OCI-LY7 (cell line): ENCODE measurements at regions not wholly inside any gene's neighbourhood (a gene's known extent, or its start where the extent isn't known, plus 50 kb on each side); places are given as distances from the start of the nearest gene placed in this dataset.
"Not testable (repeated sequence)": the region's sequence is repeated elsewhere in the genome, so short reads cannot be mapped to it uniquely, and the experiment has no call there.

ENCODE experiments used
- EZH2phosphoT487 ChIP-seq: fragments of 200-600 bp; sonication (generic); IDR thresholded peaks from 2 replicates; pipeline ENCODE4 v1.6.1; 2018; ENCODE audit warnings: low read depth, borderline replicate concordance, mild to moderate bottlenecking, mixed run types, antibody characterized with exemption, low read length, moderate library complexity, mixed read lengths
- TF ChIP-seq, protein P1 (sequence below): fragments of 200-600 bp; sonication (generic); conservative IDR thresholded peaks from 2 replicates; pipeline ENCODE4 v1.5.1; 2014; ENCODE audit warnings: mild to moderate bottlenecking, antibody characterized with exemption, low read length, moderate library complexity, mixed read lengths

DNA sequence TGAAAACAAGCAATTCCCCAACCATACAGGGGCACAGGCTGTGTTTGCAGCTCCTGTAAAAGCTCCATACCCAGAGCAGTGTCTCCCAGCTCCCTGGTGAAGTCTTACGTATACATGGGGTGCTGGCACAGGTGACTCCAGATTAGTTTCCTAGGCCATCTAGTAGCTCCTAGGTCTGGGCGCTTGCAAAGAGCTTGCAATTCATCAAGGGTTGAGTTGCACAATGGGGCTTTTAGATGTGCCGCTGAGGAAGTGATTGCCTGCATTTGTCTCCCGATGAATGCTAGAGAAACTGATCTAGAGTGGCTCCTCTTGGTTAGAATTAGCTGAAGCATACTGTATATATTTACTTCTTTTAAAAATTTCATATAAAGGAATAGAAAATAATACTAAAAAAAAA, 90.7 kb downstream of the PRR15 start:
- TF ChIP-seq, protein P1, sequence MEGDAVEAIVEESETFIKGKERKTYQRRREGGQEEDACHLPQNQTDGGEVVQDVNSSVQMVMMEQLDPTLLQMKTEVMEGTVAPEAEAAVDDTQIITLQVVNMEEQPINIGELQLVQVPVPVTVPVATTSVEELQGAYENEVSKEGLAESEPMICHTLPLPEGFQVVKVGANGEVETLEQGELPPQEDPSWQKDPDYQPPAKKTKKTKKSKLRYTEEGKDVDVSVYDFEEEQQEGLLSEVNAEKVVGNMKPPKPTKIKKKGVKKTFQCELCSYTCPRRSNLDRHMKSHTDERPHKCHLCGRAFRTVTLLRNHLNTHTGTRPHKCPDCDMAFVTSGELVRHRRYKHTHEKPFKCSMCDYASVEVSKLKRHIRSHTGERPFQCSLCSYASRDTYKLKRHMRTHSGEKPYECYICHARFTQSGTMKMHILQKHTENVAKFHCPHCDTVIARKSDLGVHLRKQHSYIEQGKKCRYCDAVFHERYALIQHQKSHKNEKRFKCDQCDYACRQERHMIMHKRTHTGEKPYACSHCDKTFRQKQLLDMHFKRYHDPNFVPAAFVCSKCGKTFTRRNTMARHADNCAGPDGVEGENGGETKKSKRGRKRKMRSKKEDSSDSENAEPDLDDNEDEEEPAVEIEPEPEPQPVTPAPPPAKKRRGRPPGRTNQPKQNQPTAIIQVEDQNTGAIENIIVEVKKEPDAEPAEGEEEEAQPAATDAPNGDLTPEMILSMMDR, result not testable (repeated sequence)
- not testable (repeated sequence) for TF ChIP-seq EZH2phosphoT487
